A549 (cell line): ENCODE measurements at regions not wholly inside any gene's neighbourhood (a gene's known extent, or its start where the extent isn't known, plus 50 kb on each side); places are given as distances from the start of the nearest gene placed in this dataset.

Experiments
- ATAC-seq, 2 experiments: fragments of 200-7000 bp in 1 of 2; fragments of >200 bp in 1 of 2; cut with Nextera tagmentation in 1 of 2; cut with Tn5 transposase in 1 of 2; 3 replicates each; pipeline versions ENCODE4 v1.8.0 to v1.9.1; 2018 to 2020; ENCODE audit warnings: mild to moderate bottlenecking in 1 of 2, moderate library complexity in 1 of 2
- CTCF ChIA-PET: fragments of 300-600 bp; sonication (Branson Sonifier 250); formaldehyde crosslinking; extraction: SDS; loops from one replicate; lab custom pipeline; 2021; ENCODE audit warnings: antibody characterized with exemption, inconsistent platforms; lab: Yijun Ruan, JAX
- POLR2A ChIA-PET: fragments of 350-600 bp; formaldehyde crosslinking; extraction: SDS; loops from one replicate; lab custom pipeline; 2021; ENCODE audit warnings: antibody characterized with exemption, inconsistent platforms; lab: Yijun Ruan, JAX
- DNase-seq, 2 experiments: peaks; one replicate each; pipeline versions ENCODE4 v3.0.0 to v3.0.0-alpha.2; 2011 to 2016; ENCODE audit warnings: low read depth in 1 of 2, low spot score in 1 of 2
- FAIRE-seq: peaks from 2 replicates; lab custom pipeline; 2011; peaks lifted over from hg19 to GRCh38; lab: Jason Lieb, UNC
- H3K27ac ChIP-seq, 2 experiments: fragments of >200 bp; sonication (Bioruptor Twin); formaldehyde crosslinking; 3 replicates each; pipeline ENCODE4 v1.5.1; 2016 to 2017
- H3K4me1 ChIP-seq: fragments of >200 bp; sonication (Bioruptor Twin); formaldehyde crosslinking; 3 replicates; pipeline ENCODE4 v1.6.1; 2016
- H3K4me2 ChIP-seq: fragments of >200 bp; sonication (Bioruptor Twin); formaldehyde crosslinking; 3 replicates; pipeline ENCODE4 v1.6.1; 2016
- H3K4me3 ChIP-seq: fragments of >200 bp; sonication (Bioruptor Twin); formaldehyde crosslinking; 3 replicates; pipeline ENCODE4 v1.5.1; 2016
- H3K9me3 ChIP-seq: fragments of >200 bp; sonication (Bioruptor Twin); formaldehyde crosslinking; 3 replicates; pipeline ENCODE4 v1.6.1; 2016
- BHLHE40 ChIP-seq: IDR thresholded peaks from 2 replicates; pipeline ENCODE4 v1.6.1; 2012; ENCODE audit warnings: low read depth, low read length, inconsistent platforms
- CBX8 ChIP-seq: fragments of 200-600 bp; sonication (generic); IDR thresholded peaks from 2 replicates; pipeline ENCODE4 v1.6.1; 2016
- CEBPB ChIP-seq, 2 experiments: fragments of >200 bp in 1 of 2; sonication (Bioruptor Twin) in 1 of 2; formaldehyde crosslinking in 1 of 2; IDR thresholded peaks; 2 replicates each; pipeline ENCODE4 v1.6.1; 2012 to 2016
- CHD2 ChIP-seq: fragments of 150-350 bp; IDR thresholded peaks from 2 replicates; pipeline ENCODE4 v1.6.1; 2014; ENCODE audit warnings: low read length; ENCODE audit not compliant: partially characterized antibody
- CHD4 ChIP-seq: fragments of 200-600 bp; sonication (generic); IDR thresholded peaks from 2 replicates; pipeline ENCODE4 v1.6.1; 2016; ENCODE audit warnings: antibody characterized with exemption, mild to moderate bottlenecking, borderline replicate concordance
- EP300 ChIP-seq, 2 experiments: fragments of >200 bp; sonication (Bioruptor Twin); formaldehyde crosslinking; IDR thresholded peaks; 2 replicates in 1 of 2; 3 replicates in 1 of 2; pipeline ENCODE4 v1.6.1; 2016 to 2017
- FOSB ChIP-seq: fragments of 250-450 bp; sonication (Bioruptor Pico); IDR thresholded peaks from 2 replicates; pipeline ENCODE4 v1.5.0; 2020; ENCODE audit warnings: mild to moderate bottlenecking, moderate library complexity
- FOXS1 ChIP-seq: fragments of 250-450 bp; sonication (Bioruptor Pico); IDR thresholded peaks from 2 replicates; pipeline ENCODE4 v1.5.0; 2020; ENCODE audit warnings: mild to moderate bottlenecking, moderate library complexity
- GATA3 ChIP-seq: IDR thresholded peaks from 2 replicates; pipeline ENCODE4 v1.6.1; 2012; ENCODE audit warnings: borderline replicate concordance
- HDAC2 ChIP-seq: fragments of 200-600 bp; sonication (generic); IDR thresholded peaks from 2 replicates; pipeline ENCODE4 v1.6.1; 2016
- HEYL ChIP-seq: fragments of 250-450 bp; sonication (Bioruptor Pico); IDR thresholded peaks from 2 replicates; pipeline ENCODE4 v1.8.0; 2021; ENCODE audit warnings: mild to moderate bottlenecking, moderate library complexity
- HOXA7 ChIP-seq: fragments of 250-450 bp; sonication (Bioruptor Pico); IDR thresholded peaks from 2 replicates; pipeline ENCODE4 v1.5.0; 2020; ENCODE audit warnings: mild to moderate bottlenecking, moderate library complexity
- HOXB13 ChIP-seq: fragments of 250-450 bp; sonication (Bioruptor Pico); IDR thresholded peaks from 2 replicates; pipeline ENCODE4 v1.5.0; 2020; ENCODE audit warnings: low read depth, mild to moderate bottlenecking, moderate library complexity
- JUN ChIP-seq, 2 experiments: fragments of >200 bp; sonication (Bioruptor Twin); formaldehyde crosslinking; IDR thresholded peaks; 2 replicates in 1 of 2; 3 replicates in 1 of 2; pipeline ENCODE4 v1.6.1; 2016 to 2017
- JUNB ChIP-seq: fragments of >200 bp; sonication (Bioruptor Twin); formaldehyde crosslinking; IDR thresholded peaks from 2 replicates; pipeline ENCODE4 v1.6.1; 2016
- NPAS2 ChIP-seq: fragments of 250-450 bp; sonication (Bioruptor Pico); IDR thresholded peaks from 2 replicates; pipeline ENCODE4 v1.8.0; 2022; ENCODE audit warnings: mild to moderate bottlenecking, moderate library complexity, borderline replicate concordance
- RARB ChIP-seq: fragments of 250-450 bp; sonication (Bioruptor Pico); IDR thresholded peaks from 2 replicates; pipeline ENCODE4 v1.8.0; 2021; ENCODE audit warnings: mild to moderate bottlenecking, moderate library complexity
- RCOR1 ChIP-seq: fragments of 150-350 bp; IDR thresholded peaks from 2 replicates; pipeline ENCODE4 v1.6.1; 2014; ENCODE audit warnings: antibody characterized with exemption, low read length, low read depth
- RFX5 ChIP-seq: fragments of 450-650 bp; IDR thresholded peaks from 2 replicates; pipeline ENCODE4 v1.7.1; 2014; ENCODE audit warnings: antibody characterized with exemption, mild to moderate bottlenecking, moderate library complexity
- RNF2 ChIP-seq: fragments of 200-600 bp; sonication (generic); IDR thresholded peaks from 2 replicates; pipeline ENCODE4 v1.6.1; 2016; ENCODE audit warnings: low read depth, mild to moderate bottlenecking, antibody characterized with exemption, moderate library complexity, borderline replicate concordance
- SMC3 ChIP-seq: fragments of >200 bp; sonication (Bioruptor Twin); formaldehyde crosslinking; IDR thresholded peaks from 3 replicates; pipeline ENCODE4 v1.6.1; 2018; ENCODE audit warnings: inconsistent platforms
- TFCP2L1 ChIP-seq: fragments of 250-450 bp; sonication (Bioruptor Pico); IDR thresholded peaks from 2 replicates; pipeline ENCODE4 v1.5.0; 2021; ENCODE audit warnings: mild to moderate bottlenecking
- TP53 ChIP-seq: fragments of 250-450 bp; sonication (Bioruptor Pico); IDR thresholded peaks from 2 replicates; pipeline ENCODE4 v1.5.0; 2021; ENCODE audit warnings: mild to moderate bottlenecking, moderate library complexity
- ZNF302 ChIP-seq: fragments of 250-450 bp; sonication (Bioruptor Pico); IDR thresholded peaks from 2 replicates; pipeline ENCODE4 v1.9.0; 2021; ENCODE audit warnings: inconsistent platforms, mild to moderate bottlenecking, moderate library complexity
- WGBS: methylation state at CpG from one replicate; pipeline ENCODE4 v1.1.6; 2017; ENCODE audit errors: missing lambda C conversion rate; 5-methylcytosine and 5-hydroxymethylcytosine counted together
- TF ChIP-seq, protein P1 (sequence below): fragments of >200 bp; sonication (Bioruptor Twin); formaldehyde crosslinking; IDR thresholded peaks from 3 replicates; pipeline ENCODE4 v1.6.1; 2016
- TF ChIP-seq, protein P2 (sequence below): fragments of 150-350 bp; IDR thresholded peaks from 2 replicates; pipeline ENCODE4 v1.6.1; 2014; ENCODE audit warnings: low read depth, mild to moderate bottlenecking, low read length
- TF ChIP-seq, protein P3 (sequence below): fragments of 450-650 bp; IDR thresholded peaks from 2 replicates; pipeline ENCODE4 v1.6.1; 2014; ENCODE audit warnings: antibody characterized with exemption
- TF ChIP-seq, protein P4 (sequence below): IDR thresholded peaks from 2 replicates; pipeline ENCODE4 v1.6.1; 2012
- TF ChIP-seq, protein P5 (sequence below): fragments of >200 bp; sonication (Bioruptor Twin); formaldehyde crosslinking; IDR thresholded peaks from 3 replicates; pipeline ENCODE4 v1.5.1; 2016
- TF ChIP-seq, protein P6 (sequence below): fragments of >200 bp; sonication (Bioruptor Twin); formaldehyde crosslinking; IDR thresholded peaks from 2 replicates; pipeline ENCODE4 v1.6.1; 2016
- TF ChIP-seq, protein P7 (sequence below): fragments of 250-450 bp; sonication (Bioruptor Pico); IDR thresholded peaks from 2 replicates; pipeline ENCODE4 v1.5.0; 2020; ENCODE audit warnings: low read depth, mild to moderate bottlenecking, moderate library complexity
- TF ChIP-seq, protein P8 (sequence below): IDR thresholded peaks from 2 replicates; pipeline ENCODE4 v1.6.1; 2012

DNA sequence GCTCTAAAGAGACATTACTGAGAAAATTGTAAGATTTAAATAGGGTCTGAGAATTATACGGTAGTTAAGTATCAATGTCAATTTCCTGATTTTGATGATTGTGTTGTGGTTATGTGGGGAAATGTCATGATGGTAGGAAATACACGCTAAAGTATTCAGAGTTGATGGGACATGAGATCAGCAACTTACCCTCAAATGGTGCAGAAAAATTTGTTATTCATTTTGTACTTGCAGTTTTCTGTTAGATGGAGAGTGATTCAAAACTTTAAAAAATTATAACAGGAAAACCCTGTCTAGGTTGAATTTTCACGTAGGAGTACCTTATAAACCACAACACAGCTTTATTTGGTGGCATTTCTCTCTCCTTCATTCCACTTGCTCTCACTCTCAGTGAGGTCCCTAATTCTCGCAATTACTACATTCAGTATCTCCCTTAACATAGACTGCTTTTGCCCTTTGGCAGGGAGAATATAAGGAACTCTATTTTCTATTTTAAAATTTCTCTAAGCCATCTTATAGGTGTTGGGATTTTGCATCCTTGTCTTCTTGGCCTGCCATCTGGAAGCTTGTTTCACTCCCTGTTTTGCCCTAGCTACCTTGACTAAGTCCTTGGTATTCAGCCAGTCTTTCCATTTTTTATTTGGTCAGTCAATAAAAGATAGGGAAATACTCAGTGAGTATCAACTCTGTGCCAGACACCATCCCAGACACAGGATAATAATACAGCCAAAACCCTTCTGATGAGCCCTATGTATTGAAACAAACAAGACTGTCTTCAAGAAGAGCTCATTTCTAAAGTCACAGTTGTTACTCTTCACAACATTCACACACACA, 550.6 kb upstream of the ACVR2A start:
- Histone ChIP-seq H3K4me3 (no peak overlapping the region), H3K27ac (no peak overlapping the region), H3K4me2 (no peak overlapping the region), H3K9me3 (no peaks in the 10 kb centered on the region), H3K4me1 (no peaks in the 10 kb centered on the region)
- FAIRE-seq (no peak), DNase-seq (no peak), ATAC-seq (no peak)
- CTCF ChIA-PET, result no interaction called here
- 10% methylated on average over 4 of the region's 4 CpGs for WGBS
- POLR2A ChIA-PET, result no interaction called here
- no peak for TF ChIP-seq RARB (CRISPR knock-in tag)
- TF ChIP-seq CHD4, result no peak
- no peak for TF ChIP-seq NPAS2 (CRISPR knock-in tag)
- no peak for TF ChIP-seq ZNF302 (CRISPR knock-in tag)
- TF ChIP-seq RCOR1, result no peak
- TF ChIP-seq RNF2, result no peak
- TF ChIP-seq FOXS1 (CRISPR knock-in tag), result no peak
- TF ChIP-seq SMC3, result no peak
- TF ChIP-seq HDAC2, result no peak
- TF ChIP-seq TP53 (CRISPR knock-in tag), result no peak
- TF ChIP-seq CHD2, result no peak
- no peak for TF ChIP-seq GATA3
- TF ChIP-seq, protein P1, sequence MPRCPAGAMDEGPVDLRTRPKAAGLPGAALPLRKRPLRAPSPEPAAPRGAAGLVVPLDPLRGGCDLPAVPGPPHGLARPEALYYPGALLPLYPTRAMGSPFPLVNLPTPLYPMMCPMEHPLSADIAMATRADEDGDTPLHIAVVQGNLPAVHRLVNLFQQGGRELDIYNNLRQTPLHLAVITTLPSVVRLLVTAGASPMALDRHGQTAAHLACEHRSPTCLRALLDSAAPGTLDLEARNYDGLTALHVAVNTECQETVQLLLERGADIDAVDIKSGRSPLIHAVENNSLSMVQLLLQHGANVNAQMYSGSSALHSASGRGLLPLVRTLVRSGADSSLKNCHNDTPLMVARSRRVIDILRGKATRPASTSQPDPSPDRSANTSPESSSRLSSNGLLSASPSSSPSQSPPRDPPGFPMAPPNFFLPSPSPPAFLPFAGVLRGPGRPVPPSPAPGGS, result no peak
- no peak for TF ChIP-seq CBX8
- TF ChIP-seq HOXB13 (CRISPR knock-in tag), result no peak
- TF ChIP-seq, protein P2, sequence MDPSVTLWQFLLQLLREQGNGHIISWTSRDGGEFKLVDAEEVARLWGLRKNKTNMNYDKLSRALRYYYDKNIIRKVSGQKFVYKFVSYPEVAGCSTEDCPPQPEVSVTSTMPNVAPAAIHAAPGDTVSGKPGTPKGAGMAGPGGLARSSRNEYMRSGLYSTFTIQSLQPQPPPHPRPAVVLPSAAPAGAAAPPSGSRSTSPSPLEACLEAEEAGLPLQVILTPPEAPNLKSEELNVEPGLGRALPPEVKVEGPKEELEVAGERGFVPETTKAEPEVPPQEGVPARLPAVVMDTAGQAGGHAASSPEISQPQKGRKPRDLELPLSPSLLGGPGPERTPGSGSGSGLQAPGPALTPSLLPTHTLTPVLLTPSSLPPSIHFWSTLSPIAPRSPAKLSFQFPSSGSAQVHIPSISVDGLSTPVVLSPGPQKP, result no peak
- TF ChIP-seq, protein P3, sequence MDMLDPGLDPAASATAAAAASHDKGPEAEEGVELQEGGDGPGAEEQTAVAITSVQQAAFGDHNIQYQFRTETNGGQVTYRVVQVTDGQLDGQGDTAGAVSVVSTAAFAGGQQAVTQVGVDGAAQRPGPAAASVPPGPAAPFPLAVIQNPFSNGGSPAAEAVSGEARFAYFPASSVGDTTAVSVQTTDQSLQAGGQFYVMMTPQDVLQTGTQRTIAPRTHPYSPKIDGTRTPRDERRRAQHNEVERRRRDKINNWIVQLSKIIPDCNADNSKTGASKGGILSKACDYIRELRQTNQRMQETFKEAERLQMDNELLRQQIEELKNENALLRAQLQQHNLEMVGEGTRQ, result no peak
- TF ChIP-seq, protein P4, sequence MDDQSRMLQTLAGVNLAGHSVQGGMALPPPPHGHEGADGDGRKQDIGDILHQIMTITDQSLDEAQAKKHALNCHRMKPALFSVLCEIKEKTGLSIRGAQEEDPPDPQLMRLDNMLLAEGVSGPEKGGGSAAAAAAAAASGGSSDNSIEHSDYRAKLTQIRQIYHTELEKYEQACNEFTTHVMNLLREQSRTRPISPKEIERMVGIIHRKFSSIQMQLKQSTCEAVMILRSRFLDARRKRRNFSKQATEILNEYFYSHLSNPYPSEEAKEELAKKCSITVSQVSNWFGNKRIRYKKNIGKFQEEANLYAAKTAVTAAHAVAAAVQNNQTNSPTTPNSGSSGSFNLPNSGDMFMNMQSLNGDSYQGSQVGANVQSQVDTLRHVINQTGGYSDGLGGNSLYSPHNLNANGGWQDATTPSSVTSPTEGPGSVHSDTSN, result no peak
- TF ChIP-seq, protein P5, sequence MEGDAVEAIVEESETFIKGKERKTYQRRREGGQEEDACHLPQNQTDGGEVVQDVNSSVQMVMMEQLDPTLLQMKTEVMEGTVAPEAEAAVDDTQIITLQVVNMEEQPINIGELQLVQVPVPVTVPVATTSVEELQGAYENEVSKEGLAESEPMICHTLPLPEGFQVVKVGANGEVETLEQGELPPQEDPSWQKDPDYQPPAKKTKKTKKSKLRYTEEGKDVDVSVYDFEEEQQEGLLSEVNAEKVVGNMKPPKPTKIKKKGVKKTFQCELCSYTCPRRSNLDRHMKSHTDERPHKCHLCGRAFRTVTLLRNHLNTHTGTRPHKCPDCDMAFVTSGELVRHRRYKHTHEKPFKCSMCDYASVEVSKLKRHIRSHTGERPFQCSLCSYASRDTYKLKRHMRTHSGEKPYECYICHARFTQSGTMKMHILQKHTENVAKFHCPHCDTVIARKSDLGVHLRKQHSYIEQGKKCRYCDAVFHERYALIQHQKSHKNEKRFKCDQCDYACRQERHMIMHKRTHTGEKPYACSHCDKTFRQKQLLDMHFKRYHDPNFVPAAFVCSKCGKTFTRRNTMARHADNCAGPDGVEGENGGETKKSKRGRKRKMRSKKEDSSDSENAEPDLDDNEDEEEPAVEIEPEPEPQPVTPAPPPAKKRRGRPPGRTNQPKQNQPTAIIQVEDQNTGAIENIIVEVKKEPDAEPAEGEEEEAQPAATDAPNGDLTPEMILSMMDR, result no peak

DNA sequence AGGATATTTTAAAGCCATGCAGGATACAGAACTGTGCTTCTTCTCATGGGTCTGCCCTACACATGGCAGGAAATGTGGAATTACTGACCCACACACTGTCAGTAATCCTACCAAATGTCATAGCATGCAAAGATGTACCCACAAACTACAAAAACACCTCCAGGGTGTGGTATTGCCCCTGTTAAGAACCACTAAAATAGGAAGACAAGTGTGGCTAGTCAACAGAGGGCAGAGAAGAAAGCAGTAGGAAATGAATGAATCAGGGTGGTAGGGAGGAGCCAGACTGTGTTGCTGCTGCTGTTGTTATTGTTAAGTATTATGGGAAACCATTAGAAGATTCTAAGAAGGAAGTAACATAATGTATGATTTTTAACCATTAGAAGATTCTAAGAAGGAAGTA, 556.7 kb upstream of the ACVR2A start:
- Histone ChIP-seq H3K9me3 (no peaks in the 10 kb centered on the region), H3K4me3 (no peak overlapping the region), H3K4me2 (no peak overlapping the region), H3K27ac (no peak overlapping the region), H3K4me1 (no peaks in the 10 kb centered on the region)
- POLR2A ChIA-PET, result no interaction called here
- CTCF ChIA-PET, result no interaction called here
- DNase-seq (no peak), FAIRE-seq (no peak), ATAC-seq (no peak)
- TF ChIP-seq FOSB (CRISPR knock-in tag) (no peak), HEYL (CRISPR knock-in tag) (no peak), CHD2 (no peak), BHLHE40 (no peak), TFCP2L1 (CRISPR knock-in tag) (no peak), JUN (IDR thresholded peaks at IDR 0.05) (no peak), HOXA7 (CRISPR knock-in tag) (no peak), EP300 (IDR thresholded peaks at IDR 0.05) (no peak), RFX5 (no peak), JUNB (no peak), CEBPB (IDR thresholded peaks at IDR 0.05) (no peak)
- TF ChIP-seq, protein P6, sequence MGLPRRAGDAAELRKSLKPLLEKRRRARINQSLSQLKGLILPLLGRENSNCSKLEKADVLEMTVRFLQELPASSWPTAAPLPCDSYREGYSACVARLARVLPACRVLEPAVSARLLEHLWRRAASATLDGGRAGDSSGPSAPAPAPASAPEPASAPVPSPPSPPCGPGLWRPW, result no peak
- TF ChIP-seq, protein P7, sequence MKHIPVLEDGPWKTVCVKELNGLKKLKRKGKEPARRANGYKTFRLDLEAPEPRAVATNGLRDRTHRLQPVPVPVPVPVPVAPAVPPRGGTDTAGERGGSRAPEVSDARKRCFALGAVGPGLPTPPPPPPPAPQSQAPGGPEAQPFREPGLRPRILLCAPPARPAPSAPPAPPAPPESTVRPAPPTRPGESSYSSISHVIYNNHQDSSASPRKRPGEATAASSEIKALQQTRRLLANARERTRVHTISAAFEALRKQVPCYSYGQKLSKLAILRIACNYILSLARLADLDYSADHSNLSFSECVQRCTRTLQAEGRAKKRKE (CRISPR knock-in tag), result no peak
- TF ChIP-seq, protein P8, sequence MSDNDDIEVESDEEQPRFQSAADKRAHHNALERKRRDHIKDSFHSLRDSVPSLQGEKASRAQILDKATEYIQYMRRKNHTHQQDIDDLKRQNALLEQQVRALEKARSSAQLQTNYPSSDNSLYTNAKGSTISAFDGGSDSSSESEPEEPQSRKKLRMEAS, result no peak
